ENCODE measurements at regions not wholly inside any gene's neighbourhood (a gene's known extent, or its start where the extent isn't known, plus 50 kb on each side); places are given as distances from the start of the nearest gene placed in this dataset.

- no peak for DNase-seq
Observed at GRCh38 chr6:153208706-153209105, 77.6 kb upstream of the RGS17 start.

GRCh38 chr6:153207617-153208016 is 76.5 kb upstream of the RGS17 start:
- no peak for DNase-seq

- DNase-seq: no peak
Observed at GRCh38 chr6:153207006-153207405, 75.9 kb upstream of the RGS17 start.

GRCh38 chr6:153192943-153193885 is 62.1 kb upstream of the RGS17 start:
- no peak for DNase-seq

GRCh38 chr6:153183925-153184324 is 52.8 kb upstream of the RGS17 start:
- no peak for DNase-seq

Measured in activated CD4-positive, CD25-positive, alpha-beta regulatory T cell treated with anti-CD3 and anti-CD28 coated beads, Interleukin-2, amount 50 U/mL, for 72 hours (primary cell).